H1 (cell line): ENCODE measurements at regions not wholly inside any gene's neighbourhood (a gene's known extent, or its start where the extent isn't known, plus 50 kb on each side); places are given as distances from the start of the nearest gene placed in this dataset.

Experiments used
- GTF2F1 ChIP-seq: IDR thresholded peaks from 2 replicates; pipeline ENCODE4 v1.6.1; 2012; ENCODE audit warnings: low read depth, low read length, improper control_type of control experiment, borderline replicate concordance
- POLR2A ChIP-seq, 2 experiments: IDR thresholded peaks; 1 replicate in 1 of 2; 2 replicates in 1 of 2; pipeline ENCODE4 v1.6.1; 2011; ENCODE audit warnings: low read depth in 2 of 2, low read length in 2 of 2, mild to moderate bottlenecking in 2 of 2; ENCODE audit errors: control extremely low read depth in 1 of 2
- TF ChIP-seq, protein P1 (sequence below): IDR thresholded peaks from 2 replicates; pipeline ENCODE4 v1.6.1; 2012; ENCODE audit warnings: inconsistent platforms
- TF ChIP-seq, protein P2 (sequence below): IDR thresholded peaks from 2 replicates; pipeline ENCODE4 v1.6.1; 2011; ENCODE audit warnings: low read depth, mild to moderate bottlenecking, low read length; ENCODE audit not compliant: insufficient read depth

DNA sequence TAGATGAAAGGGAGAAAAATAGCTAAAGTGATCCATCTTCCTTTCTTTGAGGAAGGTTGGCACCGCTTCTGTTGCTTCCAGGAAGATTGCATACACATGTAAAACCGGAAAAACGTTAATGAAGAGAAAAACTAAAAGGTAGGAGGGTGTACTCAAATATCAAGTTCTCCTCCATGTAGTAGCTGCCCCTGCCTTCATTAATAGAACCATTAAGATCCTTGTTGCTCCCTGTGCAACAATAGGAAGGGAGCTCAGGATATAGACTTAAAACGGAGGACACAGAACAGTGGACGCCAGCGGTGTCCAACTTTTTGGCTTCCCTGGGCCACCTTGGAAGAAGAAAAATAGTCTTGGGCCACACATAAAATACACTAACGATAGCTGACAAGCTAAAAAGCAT lies 118.9 kb downstream of the TMEM174 start (continued):
- TF ChIP-seq POLR2A (IDR thresholded peaks at IDR 0.05; ENCODE audit: control extremely low read depth in 1 of 2, low read depth in 2 of 2, low read length in 2 of 2): no peak
- TF ChIP-seq, protein P1, sequence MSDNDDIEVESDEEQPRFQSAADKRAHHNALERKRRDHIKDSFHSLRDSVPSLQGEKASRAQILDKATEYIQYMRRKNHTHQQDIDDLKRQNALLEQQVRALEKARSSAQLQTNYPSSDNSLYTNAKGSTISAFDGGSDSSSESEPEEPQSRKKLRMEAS: no peak
- TF ChIP-seq GTF2F1: no peak
- TF ChIP-seq, protein P2, sequence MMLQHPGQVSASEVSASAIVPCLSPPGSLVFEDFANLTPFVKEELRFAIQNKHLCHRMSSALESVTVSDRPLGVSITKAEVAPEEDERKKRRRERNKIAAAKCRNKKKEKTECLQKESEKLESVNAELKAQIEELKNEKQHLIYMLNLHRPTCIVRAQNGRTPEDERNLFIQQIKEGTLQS: no peak
